SKM-1 (cell line): ENCODE measurements at regions not wholly inside any gene's neighbourhood (a gene's known extent, or its start where the extent isn't known, plus 50 kb on each side); places are given as distances from the start of the nearest gene placed in this dataset.
"Not testable (repeated sequence)": the region's sequence is repeated elsewhere in the genome, so short reads cannot be mapped to it uniquely, and the experiment has no call there.

Experiments
- DNase-seq: peaks from one replicate; lab custom pipeline; 2025; ENCODE audit not compliant: unreplicated experiment; lab: John Stamatoyannopoulos, UW

DNA sequence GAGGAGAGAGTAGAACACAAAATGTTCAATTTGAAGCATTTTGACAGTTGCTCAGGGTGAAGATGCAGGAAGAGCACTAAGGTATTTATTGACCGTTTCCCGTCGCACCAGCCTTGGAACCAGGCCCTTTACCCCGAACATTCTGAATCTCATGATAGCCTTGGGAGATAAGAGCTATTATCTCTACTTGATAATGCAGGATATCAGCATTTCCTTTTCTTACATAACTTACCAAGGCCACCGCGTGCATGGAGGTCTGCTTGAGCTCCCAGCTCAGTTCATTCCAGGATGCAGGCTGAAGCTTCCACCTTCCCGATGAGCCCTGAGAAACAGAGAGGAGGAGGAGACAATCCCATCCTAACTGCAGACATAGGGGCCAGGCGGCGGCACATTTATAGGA is 324.2 kb upstream of the COBL start:
- no peak for DNase-seq

DNA sequence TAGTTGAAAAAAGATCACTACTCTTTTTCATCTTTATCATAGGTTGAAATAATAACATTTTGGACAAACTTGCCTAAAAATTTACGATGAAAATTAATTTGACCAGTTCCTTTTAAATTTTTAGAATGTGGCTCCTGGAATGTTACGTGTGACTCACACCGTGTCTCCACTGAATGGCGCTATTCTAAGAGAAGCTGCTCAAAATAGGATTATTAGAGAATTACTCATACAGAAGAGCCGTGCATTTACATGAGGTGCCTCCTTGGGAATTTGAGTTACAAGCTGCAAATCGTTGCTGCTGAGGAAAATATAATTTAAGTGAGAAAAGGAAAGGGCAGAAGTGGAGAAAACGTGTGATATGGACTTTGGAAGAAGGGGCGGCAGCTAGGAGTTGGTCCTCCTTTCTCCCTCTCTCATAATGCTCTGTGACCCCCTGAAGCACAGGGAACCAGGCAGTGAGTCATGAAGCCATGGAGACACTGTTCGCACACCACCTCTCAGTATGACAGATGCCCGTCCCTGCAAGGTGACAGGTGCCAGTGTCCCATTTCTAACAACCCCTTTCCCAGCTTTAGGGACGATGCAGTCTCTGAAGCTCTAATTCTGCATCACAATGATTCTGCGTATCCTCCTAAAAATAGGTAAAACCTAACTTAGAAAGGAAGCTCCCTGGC is 323.2 kb upstream of the COBL start:
- no peak for DNase-seq

DNA sequence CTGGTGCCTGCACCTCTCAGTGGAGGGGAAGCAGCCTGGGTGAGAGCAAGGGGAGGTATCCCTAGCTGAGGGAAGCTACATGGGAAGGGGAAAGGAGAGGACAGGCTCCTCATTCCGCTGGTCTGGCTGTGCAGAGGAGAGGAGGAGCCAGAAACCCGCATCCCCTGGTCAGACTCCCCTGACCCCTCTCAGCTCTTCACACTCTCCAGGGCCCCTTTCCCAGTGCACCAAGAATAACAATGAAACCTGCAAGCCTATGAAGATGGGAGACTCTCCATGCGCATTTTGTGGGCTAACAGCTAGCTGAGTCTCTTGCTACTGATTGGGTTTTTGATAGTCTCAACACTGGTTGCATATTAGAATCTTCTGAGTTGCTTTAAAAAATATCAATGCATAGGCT is 319.9 kb upstream of the COBL start:
- no peak for DNase-seq

DNA sequence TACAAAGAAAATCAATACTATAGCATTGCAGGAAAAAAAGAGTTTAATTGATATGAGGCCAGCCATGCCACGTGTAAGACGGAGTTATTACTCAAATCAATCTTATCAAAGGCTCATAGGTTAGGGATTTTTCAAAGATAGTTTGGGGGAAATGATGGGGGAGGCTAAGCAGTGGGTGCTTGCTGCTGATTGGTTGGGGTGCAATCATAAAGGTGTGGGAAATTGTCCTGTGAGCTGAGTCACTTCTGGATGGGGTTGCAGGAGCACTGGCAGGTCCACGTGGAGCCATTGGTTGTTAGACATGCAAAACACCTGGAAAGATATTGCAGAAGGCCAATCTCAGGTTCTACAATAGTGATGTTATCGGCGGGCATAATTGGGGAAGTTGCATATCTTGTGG is 319.2 kb upstream of the COBL start:
- DNase-seq, result no peak

DNA sequence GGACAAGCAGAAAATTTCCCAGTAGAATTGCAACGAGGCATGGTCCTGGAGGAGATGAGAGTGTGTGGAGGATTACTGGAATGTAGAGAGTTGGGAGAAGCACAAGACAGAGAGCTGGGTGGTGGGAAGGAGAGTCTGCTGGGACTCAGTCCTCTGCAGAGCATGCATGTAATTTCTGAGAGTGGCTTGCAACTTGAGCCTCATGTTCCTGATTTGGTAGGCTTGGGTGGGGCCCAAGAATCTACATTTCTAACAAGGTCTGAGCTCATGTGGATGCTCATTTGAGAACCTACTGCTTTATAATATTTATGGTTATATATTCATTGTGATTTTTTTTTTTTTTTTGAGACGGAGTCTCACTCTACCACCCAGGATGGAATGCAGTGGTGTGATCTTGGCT is 317.9 kb upstream of the COBL start:
- no peak for DNase-seq

DNA sequence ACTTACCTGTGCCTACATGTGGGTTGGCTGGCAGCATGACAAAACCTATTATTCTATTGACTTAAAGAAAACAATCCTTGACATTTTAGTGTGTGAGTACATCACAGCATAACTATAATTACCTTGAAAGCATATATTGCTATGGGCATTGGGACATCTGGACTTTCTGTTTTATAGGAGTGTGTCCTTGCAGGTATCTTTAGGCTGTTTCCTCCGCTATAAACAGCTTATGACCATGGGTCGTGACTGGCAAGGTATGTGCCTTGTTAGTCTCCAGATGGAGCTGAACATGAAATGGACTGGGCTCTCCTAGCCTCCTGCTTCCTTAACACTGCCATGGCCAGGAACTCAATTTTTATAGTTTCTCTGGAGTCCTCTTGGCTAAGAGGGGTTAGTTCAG is 317.4 kb upstream of the COBL start:
- DNase-seq, result no peak

DNA sequence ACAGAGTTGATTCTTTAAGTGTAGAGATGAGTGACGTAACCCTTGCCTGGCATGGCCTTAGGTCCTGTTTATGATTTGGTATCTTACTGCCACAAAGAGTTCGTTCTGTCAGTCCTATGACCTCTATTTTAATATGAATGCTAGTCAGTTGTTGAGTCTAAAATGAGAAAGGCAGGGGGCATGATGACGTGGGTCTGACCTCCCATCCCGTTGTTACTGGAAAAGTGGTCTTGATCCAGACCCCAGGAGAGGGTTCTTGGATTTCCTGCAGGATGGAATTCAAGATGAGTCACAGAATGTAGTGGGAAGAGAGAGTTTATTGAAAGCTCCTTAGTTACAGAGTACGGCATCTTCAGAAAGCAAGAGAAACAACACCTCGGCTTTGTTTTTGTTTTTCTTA is 317.0 kb upstream of the COBL start:
- DNase-seq, result no peak

DNA sequence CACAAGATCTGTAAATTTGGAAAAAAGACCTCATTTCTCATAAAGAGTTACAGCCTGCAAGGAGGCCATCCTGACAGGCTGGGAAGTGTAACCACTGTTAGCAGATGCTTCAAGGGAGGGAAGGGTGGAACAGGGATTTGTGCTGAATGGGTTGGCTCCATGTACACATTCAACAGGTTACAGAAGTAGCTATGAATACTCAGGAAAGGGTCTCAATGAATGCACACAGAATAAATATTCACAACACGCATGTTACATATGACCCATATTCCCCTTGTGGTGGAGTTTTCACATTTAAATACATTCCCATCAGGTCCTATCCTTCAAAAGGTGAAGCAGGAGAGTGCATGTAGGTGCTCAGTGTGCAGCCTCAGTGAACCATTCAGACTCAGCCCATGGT is 316.4 kb upstream of the COBL start:
- DNase-seq, result no peak

DNA sequence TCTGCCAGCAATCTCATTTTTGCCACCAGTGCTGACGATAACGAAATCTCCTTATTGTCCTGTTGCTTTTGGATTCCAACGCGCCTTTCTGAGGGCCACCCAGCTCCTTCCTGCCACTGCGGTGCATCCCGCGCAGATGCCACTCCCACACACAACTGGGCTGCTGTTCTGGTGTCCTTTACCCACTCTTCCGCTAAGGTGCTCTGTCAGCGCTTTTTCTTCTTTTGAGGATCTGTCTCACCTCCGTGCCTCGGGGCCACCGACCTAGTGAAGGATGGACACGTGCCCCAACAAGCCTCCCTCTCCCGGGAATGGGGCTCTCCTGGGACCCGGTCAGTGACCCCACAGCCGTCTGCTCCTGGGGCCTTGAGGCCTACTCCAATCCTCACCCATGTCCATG is 314.3 kb upstream of the COBL start:
- no peak for DNase-seq

DNA sequence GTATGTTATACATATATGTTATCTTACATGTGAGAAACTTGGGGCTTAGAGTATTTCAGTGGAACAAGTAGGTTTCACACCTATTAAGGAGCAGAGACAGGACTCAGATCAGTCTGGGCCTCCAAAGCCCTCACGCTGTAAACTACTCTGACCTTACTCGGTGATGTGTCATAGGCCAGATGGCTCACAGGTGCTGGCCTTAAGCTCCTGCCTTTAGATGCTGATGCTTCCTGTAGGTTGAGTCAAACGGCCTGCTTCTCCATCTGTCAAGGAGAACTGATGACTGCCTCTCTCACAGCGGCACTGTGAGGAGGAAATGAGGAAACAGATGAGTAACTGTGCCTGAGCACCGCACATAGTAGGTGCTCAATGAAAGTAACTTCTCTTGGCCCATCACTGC is 312.6 kb upstream of the COBL start:
- DNase-seq, result no peak

DNA sequence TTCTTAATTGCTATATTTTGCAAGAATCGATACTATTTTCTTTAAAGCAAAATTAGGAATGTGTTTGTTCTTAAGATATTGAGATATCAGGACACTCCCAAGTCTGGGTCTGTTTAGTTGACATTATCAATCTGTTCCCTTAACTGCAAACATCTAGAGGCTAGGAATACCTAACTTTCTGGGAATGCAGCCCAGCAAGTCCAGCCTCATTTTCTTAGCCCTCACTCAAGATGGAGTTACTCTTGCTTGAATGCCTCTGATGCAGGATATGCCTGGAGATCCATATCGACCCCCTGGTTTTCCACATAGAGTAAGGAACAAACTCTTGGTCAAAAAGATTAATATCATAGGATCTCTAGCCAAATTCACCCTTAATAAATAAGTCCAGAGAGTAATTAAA is 305.3 kb upstream of the COBL start:
- DNase-seq, result no peak

DNA sequence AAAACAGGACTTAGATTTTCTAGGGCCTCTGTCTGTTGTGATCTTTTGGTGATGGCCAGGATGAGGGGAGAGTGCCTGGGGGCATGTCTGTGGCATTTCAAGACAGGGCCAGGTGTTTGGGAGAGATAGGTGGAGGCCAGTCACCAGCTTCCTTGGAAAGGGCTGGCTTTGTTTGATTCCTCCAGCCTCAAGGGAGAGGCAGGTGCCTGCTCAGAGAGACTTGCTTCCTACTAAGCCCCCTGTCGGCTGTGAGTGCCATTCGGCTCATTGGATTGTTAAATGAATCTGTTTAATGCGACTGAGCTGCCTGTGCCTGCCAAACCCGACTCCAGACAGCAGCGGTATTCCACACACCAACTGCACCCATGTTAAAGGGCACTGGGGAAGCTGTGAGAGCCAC is 304.1 kb upstream of the COBL start:
- DNase-seq, result no peak

DNA sequence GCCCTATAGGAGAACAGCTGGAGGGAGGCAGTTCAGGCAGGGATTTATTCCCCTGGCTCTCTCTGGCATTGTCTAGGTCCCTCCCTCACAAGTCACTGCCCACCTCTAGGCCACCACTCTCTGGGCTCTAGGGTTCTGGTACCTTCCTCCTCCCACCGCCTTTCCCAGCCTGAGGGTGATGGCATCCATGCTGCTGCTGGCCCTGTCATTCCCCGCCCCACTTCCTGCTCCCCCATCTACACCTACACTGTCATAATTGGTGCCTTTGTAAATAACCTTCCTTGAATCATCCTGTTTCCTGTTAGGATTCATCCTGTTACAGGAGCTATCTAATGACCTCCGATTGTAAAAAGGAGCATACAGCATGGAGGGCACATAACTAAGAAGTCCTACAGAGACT is 303.3 kb upstream of the COBL start:
- DNase-seq, result no peak

DNA sequence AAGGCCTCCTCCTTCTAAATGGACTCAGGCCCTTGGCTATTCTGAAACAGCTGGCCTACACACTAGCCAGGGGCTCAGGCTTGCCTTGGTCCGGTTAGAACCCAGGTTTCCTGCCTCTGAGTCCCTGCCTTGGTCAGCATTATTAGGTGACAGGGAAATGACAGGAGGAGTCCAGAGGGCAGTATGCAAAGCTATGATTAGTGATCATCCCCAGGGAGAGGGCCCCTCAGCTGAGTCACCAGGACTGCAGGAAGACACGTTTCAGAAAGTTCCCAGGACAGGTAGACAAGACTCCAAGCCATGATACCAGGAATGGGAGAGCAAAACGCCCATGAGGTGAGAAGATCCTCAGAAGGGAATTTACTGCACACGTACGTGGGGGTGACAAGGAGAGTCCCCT is 301.1 kb upstream of the COBL start:
- no peak for DNase-seq

DNA sequence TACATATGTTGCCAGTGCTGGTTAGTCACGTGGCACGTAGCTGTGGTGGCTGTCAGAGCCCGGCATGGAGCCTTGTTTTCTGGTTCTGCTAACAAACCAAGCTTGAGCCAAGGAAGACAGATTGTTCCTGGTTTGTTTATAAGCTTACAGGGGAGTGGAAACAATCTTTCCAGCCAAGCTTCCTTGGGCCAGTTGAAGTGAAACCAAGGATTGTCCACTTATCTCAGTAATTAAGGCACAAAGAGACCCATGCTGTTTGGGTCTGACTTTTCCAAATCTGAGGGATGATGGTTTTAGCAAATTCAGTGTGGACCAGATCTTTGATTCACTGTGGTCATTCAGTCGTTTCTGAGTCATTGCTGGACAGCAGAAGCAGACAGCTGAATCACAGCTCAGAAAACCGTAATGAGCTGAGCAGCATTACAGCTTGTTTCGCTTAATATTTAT is 297.3 kb upstream of the COBL start:
- DNase-seq, result no peak

DNA sequence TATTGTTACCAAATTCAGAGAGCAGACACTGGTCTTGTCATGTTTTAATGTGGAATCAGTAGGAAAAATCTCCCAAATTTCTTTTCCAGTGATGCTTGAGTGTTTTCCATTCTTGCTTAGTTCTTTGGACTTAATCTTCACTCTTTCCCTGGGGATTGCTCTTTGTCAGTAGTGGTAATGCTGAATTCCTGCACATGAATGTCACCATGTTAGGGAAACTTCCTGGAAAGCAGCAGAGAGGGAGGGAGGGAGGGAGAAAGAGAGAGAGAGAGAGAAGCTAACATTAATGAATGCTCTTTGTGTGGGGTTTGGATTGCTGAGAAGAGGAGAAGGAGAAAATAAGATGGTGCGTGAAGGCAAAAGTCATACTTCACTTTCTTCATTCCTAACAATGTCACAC is 295.3 kb upstream of the COBL start:
- no peak for DNase-seq

DNA sequence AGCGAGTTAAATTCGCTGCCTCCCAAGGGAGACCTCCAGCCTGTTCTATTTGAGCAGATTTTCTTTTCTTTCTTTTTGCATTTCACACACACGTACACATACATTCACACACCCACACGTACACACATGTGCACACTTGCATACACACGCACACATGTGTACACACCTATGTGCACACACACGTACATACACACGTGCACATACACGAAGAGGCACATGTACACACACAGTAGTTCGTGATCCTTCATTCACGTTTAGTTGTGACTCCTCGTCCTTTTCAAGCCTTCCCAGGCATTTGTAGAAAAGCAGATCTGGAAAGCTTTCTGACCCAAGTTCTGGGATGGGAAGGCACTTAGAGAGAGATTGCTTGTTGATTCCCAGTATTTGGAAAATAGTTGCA is 290.8 kb upstream of the COBL start:
- no peak for DNase-seq

DNA sequence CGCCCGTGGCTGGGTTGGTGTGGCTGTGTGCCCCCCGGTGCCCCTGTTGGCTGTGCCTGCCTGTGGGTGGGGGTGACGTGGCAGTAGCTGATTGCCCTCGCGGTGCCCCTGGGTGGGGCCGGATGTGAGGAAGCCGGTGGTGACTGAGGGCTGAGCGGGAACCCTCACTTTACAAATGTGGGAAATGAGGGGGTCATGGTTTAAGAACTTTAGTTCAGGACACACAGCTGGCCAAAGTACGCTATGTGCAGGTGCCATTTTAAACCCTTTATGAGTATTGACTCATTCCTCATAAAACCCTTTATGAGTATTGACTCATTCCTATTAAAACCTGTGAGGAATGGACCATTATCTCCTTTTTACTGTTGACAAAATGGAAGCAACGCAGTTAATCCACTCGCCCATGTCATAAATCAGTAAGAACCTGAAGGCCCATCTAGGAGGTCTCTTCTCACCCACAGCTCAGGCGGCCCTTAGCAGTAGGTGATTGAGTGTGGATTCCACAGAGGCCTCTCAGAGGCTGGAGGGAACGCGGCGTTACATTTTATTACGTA is 290.1 kb upstream of the COBL start:
- DNase-seq, result no peak

DNA sequence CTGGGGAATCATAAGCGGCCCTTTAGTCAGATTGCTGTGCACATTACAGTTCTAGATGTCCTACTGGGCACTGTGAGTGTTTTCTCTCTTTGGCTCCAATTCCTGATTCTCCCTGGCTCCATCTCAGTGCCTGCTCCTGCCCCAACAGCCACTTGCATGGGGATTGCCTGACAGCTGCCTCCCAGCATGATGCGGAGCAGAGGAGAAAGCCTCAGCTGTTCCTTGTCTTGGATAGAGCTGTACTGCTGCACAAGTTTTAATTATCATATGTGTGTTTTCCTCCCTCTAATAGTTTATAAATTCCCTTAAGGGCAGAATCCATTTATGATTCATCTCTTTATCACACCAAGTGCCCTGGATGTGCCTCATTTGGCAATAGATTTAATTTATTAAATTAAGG is 285.8 kb upstream of the COBL start:
- DNase-seq, result no peak

DNA sequence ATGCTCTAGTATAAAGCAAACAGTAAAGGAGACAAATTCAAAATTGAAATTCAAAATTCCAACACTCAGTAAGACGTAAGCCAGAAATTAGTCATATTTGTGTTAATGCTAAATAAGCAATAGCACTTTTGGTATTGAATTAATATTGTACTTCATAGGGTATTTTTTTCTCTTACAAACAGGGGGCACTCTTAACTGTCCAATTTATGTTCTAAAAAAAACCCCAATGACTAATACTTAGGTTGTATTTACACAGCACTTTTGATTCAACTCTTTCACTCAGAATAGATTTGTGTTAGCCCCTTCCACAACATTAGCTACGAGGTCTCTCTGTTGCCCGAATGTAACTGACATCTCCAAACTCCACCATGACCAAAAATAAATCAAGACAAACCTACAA is 284.9 kb upstream of the COBL start:
- no peak for DNase-seq

DNA sequence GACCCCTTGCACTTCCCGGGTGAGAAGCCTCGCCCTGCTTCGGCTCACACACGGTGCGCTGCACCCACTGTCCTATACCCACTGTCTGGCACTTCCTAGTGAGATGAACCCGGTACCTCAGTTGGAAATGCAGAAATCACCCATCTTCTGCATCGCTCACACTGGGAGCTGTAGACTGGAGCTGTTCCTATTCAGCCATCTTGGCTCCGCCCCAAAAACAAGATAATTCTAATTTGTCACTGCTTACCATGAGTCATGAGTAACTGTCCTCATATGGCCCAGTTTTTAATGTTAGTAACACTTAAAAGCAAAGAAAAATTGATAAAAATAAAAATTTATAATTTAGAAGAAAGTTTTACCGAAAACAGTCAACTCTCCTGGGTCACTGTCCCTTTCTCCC is 283.3 kb upstream of the COBL start:
- not testable (repeated sequence) for DNase-seq

DNA sequence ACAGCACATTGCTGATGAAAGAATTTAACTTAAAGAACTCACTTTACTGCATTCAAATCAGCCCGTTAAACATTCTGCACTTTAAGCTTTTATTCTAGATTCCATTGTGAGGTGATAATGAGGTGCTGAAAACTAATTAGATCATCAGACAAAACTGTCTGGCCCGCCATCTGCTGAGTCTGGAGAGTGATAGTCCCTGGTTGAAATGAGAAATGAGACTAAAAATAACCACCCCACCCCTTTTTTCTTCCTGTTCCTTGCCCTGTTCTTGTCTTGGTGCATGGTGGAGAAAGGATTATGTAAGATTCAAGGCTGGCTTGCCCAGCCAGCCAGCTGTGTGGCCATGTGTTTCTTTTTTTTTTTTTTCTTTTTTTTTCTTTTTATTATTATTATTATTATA is 277.0 kb upstream of the COBL start:
- no peak for DNase-seq

DNA sequence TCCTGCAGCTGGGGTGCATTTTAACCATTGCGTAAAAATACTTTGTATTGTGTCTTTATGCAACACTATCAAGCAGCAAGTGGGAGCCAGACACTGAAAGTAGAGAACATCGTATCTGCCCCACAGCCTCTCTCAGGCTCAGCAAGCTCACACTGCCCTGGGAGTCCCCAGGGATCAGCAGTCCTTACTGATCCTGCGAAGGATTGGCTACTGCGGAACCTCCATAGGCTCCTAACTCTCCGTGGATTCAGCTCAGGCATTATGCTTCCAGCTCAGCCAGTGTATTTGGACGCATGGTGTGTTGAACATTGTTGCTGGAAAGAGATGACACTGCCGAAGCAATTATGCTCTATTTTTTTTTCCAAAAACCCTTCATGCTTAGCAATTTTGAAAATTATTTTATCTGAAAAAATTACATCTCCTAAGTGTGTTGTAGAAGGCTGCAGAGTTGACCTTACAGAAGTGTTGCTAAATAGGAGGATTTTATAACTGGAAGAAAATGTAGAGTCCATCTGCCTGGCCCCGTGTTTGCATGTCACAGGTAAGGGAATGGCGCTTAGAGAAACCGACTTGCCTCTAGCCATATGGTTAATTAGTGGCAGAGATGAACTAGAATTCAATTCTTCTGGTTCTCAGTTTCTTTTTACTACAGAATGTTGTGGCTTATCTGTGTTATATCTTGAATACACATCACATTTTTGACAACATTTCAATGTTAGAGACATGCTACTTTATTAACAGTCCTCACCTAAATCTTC is 276.4 kb upstream of the COBL start:
- DNase-seq, result no peak
